Loucy (cell line): ENCODE measurements at regions not wholly inside any gene's neighbourhood (a gene's known extent, or its start where the extent isn't known, plus 50 kb on each side); places are given as distances from the start of the nearest gene placed in this dataset.

Experiments used
- H2AFZ ChIP-seq: fragments of 200-600 bp; sonication (generic); 2 replicates; pipeline ENCODE4 v1.6.0; 2016; ENCODE audit warnings: antibody characterized with exemption, mild to moderate bottlenecking, low read length, moderate library complexity
- H3F3A ChIP-seq: fragments of 200-600 bp; 2 replicates; pipeline ENCODE4 v1.6.0; 2016; ENCODE audit warnings: antibody characterized with exemption, low read depth, mild to moderate bottlenecking
- H3K27me3 ChIP-seq: fragments of 200-600 bp; sonication (generic); 2 replicates; pipeline ENCODE4 v1.6.1; 2014; ENCODE audit warnings: low read length, mild to moderate bottlenecking; ENCODE audit not compliant: insufficient read depth, poor library complexity, severe bottlenecking
- H3K36me3 ChIP-seq: fragments of 200-600 bp; sonication (generic); 2 replicates; pipeline ENCODE4 v1.6.1; 2016; ENCODE audit warnings: low read length; ENCODE audit not compliant: insufficient read depth
- H3K4me1 ChIP-seq: fragments of 200-600 bp; sonication (generic); 2 replicates; pipeline ENCODE4 v1.5.1; 2014; ENCODE audit warnings: low read length, mild to moderate bottlenecking; ENCODE audit not compliant: insufficient read depth, poor library complexity, severe bottlenecking
- H3K4me2 ChIP-seq: fragments of 200-600 bp; sonication (generic); 2 replicates; pipeline ENCODE4 v1.6.0; 2014; ENCODE audit warnings: antibody characterized with exemption, low read length, low read depth, mild to moderate bottlenecking; ENCODE audit not compliant: poor library complexity, severe bottlenecking
- H3K4me3 ChIP-seq: fragments of 200-600 bp; sonication (generic); 2 replicates; pipeline ENCODE4 v1.5.1; 2014; ENCODE audit warnings: low read length, mild to moderate bottlenecking, mixed read lengths; ENCODE audit not compliant: poor library complexity, severe bottlenecking
- H3K79me2 ChIP-seq: fragments of 200-600 bp; sonication (generic); 2 replicates; pipeline ENCODE4 v1.6.1; 2014; ENCODE audit warnings: low read length; ENCODE audit not compliant: insufficient read depth
- H3K9ac ChIP-seq: fragments of 200-600 bp; sonication (generic); 2 replicates; pipeline ENCODE4 v1.6.0; 2014; ENCODE audit warnings: mild to moderate bottlenecking, low read depth, low read length, moderate library complexity; ENCODE audit not compliant: poor library complexity, severe bottlenecking
- H3K9me2 ChIP-seq: fragments of 200-600 bp; sonication (generic); replicated peaks from 2 replicates; pipeline ENCODE4 v1.6.1; 2016; ENCODE audit warnings: low read depth, low read length, mixed read lengths
- H3K9me3 ChIP-seq: fragments of 200-600 bp; sonication (generic); 2 replicates; pipeline ENCODE4 v1.6.1; 2014; ENCODE audit warnings: mild to moderate bottlenecking, antibody characterized with exemption, low read length, low read depth; ENCODE audit not compliant: insufficient read depth
- H4K20me1 ChIP-seq: fragments of 200-600 bp; sonication (generic); 2 replicates; pipeline ENCODE4 v1.6.0; 2014; ENCODE audit warnings: antibody characterized with exemption, low read length, mild to moderate bottlenecking; ENCODE audit not compliant: insufficient read depth, poor library complexity, severe bottlenecking
- EZH2phosphoT487 ChIP-seq: fragments of 200-600 bp; IDR thresholded peaks from 2 replicates; pipeline ENCODE4 v1.6.1; 2018; ENCODE audit warnings: antibody characterized with exemption, mild to moderate bottlenecking, moderate library complexity, borderline replicate concordance
- TF ChIP-seq, protein P1 (sequence below): fragments of 200-600 bp; sonication (generic); conservative IDR thresholded peaks from 2 replicates; pipeline ENCODE4 v1.5.1; 2014; ENCODE audit warnings: mild to moderate bottlenecking, antibody characterized with exemption, low read length

DNA sequence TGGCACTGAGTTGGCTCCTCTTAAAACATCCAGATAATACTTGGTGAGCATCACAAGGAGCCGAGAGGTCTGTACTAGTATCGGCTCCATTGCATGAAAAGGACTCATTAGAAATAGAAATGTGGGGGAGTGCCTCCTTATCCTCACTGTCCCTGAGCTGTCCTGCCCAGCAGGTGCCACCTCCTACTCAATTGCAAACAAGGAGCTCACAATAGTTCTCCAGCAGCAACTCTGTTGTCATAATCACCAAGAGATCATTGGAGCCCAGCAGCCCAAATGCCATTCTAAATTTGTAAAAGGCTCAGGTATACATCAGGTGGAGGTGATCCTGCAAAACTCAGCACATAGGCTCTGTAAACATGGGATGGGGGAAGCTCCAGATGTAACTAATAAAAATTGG, 99.1 kb downstream of the PLK2 start:
- no peaks in the 10 kb centered on the region for H3K9me2 ChIP-seq
- H3F3A ChIP-seq, result no peaks in the 10 kb centered on the region
- H3K9me3 ChIP-seq, result no peaks in the 10 kb centered on the region
- no peak overlapping the region for H3K4me2 ChIP-seq
- no peaks in the 10 kb centered on the region for H4K20me1 ChIP-seq
- no peaks in the 10 kb centered on the region for H3K79me2 ChIP-seq
- no peaks in the 10 kb centered on the region for H3K4me1 ChIP-seq
- H2AFZ ChIP-seq, result no peak overlapping the region
- TF ChIP-seq, protein P1, sequence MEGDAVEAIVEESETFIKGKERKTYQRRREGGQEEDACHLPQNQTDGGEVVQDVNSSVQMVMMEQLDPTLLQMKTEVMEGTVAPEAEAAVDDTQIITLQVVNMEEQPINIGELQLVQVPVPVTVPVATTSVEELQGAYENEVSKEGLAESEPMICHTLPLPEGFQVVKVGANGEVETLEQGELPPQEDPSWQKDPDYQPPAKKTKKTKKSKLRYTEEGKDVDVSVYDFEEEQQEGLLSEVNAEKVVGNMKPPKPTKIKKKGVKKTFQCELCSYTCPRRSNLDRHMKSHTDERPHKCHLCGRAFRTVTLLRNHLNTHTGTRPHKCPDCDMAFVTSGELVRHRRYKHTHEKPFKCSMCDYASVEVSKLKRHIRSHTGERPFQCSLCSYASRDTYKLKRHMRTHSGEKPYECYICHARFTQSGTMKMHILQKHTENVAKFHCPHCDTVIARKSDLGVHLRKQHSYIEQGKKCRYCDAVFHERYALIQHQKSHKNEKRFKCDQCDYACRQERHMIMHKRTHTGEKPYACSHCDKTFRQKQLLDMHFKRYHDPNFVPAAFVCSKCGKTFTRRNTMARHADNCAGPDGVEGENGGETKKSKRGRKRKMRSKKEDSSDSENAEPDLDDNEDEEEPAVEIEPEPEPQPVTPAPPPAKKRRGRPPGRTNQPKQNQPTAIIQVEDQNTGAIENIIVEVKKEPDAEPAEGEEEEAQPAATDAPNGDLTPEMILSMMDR, result no peak
- no peak for TF ChIP-seq EZH2phosphoT487
- H3K4me3 ChIP-seq, result no peak overlapping the region
- H3K9ac ChIP-seq, result no peak overlapping the region
- no peaks in the 10 kb centered on the region for H3K27me3 ChIP-seq
- H3K36me3 ChIP-seq, result no peaks in the 10 kb centered on the region

DNA sequence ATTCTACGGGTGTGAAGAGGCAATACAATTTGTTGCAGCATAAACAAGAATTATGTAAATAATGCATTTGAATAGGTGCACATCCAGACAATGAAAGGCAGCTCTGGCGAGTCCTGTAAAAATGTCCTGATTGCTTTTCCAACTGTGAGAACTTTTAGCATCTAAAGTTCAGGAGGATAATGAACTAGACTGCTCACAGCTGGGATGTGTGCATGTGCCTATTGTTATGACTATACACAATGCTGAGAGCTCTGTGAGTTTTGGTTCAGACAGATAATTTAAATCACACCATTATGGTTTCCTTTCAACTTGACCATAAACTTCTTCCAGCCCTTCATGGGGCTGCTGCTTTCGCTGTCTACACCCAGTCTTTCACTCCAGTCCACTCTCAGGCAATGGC, 99.9 kb downstream of the PLK2 start:
- Histone ChIP-seq H3K9ac (no peak overlapping the region), H3K4me3 (no peak overlapping the region), H3K9me3 (no peaks in the 10 kb centered on the region), H3K36me3 (no peaks in the 10 kb centered on the region), H2AFZ (no peak overlapping the region), H3K27me3 (no peaks in the 10 kb centered on the region), H3F3A (no peaks in the 10 kb centered on the region), H4K20me1 (no peaks in the 10 kb centered on the region), H3K9me2 (no peaks in the 10 kb centered on the region), H3K79me2 (no peaks in the 10 kb centered on the region), H3K4me1 (no peaks in the 10 kb centered on the region), H3K4me2 (no peak overlapping the region)
- TF ChIP-seq, protein P1, result no peak
- no peak for TF ChIP-seq EZH2phosphoT487

DNA sequence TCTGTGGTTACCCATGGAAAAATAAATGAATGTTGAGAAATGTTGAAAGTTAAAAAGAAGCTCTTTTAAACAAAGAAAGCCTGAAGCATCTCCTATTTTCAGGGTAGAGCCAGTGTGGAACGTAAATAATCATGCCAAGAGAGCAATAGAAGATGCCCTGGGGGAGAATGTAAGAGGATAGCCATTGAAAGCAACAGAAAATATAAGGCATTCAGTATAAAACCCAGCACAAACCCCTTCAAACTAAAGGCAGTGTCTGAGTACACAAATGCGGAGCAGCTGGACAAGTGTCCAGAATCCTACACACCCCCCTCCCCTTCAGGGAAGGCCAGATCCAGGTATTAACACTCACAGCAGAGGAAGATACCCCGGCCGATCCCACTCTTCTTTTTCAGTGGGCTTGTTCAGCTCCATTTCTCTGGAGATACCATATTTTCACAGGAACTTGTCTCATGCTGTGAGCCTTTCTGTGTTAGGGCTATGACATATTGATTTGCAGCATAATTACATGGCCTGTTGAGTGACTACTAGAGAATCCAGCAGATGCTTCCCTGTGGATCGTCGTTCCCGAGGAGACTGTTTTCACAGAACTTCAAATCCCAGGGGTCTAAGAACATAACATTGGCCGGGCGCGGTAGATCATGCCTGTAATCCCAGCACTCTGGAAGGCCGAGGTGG, 101.2 kb downstream of the PLK2 start:
- Histone ChIP-seq H3K4me3 (no peak overlapping the region), H2AFZ (no peak overlapping the region), H3F3A (no peaks in the 10 kb centered on the region), H3K27me3 (no peaks in the 10 kb centered on the region), H4K20me1 (no peaks in the 10 kb centered on the region), H3K9me3 (no peaks in the 10 kb centered on the region), H3K9me2 (no peaks in the 10 kb centered on the region), H3K4me2 (no peak overlapping the region), H3K9ac (no peak overlapping the region), H3K79me2 (no peaks in the 10 kb centered on the region), H3K4me1 (no peaks in the 10 kb centered on the region), H3K36me3 (no peaks in the 10 kb centered on the region)
- no peak for TF ChIP-seq EZH2phosphoT487
- TF ChIP-seq, protein P1, result no peak
